ENCODE measurements at regions not wholly inside any gene's neighbourhood (a gene's known extent, or its start where the extent isn't known, plus 50 kb on each side); places are given as distances from the start of the nearest gene placed in this dataset.
"Not testable (repeated sequence)": the region's sequence is repeated elsewhere in the genome, so short reads cannot be mapped to it uniquely, and the experiment has no call there.

- peak; percentile 68 for DNase-seq
These were observed 212.0 kb downstream of the DEPDC1B start for GRCh38 chr5:60487885-60488442.

- DNase-seq = no peak
These were observed 212.5 kb downstream of the DEPDC1B start for GRCh38 chr5:60487476-60487875.

DNA sequence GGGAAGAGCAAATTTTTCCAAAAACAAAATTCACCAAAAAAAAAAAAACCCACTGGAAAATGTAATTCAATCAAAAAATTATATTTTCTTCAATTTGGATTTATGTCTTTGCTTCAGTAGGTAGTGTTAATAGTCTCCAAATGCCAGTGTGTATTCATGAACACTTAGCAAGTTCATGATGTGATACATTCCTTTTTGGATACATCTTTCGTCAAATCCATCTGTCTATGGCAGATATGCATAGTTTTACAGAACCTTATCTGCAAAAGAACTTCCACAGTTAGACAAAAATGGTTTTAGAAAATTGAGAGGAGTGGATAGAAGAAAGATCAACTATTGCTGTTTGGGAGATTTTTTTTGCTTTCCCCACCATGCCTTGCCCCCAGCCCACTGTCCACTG is 214.6 kb downstream of the DEPDC1B start:
- no peak for DNase-seq

DNA sequence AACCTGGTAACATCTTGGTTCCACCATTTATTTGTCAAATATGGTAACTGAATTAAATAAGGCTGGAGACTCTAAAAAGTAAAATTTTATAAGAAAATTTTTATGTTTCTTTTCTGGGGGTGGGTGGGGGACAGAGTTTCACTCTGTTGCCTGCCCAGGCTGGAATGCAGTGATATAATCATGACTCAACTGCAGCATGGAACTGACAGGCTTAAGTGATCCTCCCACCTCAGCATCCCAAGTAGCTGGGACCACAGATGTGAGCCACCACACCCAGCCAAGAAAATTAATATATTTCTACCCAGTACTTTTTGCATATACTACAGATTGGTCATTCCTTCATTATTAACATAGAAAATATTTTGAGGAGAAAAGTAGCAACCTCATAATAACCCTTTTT is 216.9 kb downstream of the DEPDC1B start:
- peak; percentile 39 for DNase-seq

GRCh38 chr5:60482301-60482700 is 217.7 kb downstream of the DEPDC1B start:
- DNase-seq = no peak

DNA sequence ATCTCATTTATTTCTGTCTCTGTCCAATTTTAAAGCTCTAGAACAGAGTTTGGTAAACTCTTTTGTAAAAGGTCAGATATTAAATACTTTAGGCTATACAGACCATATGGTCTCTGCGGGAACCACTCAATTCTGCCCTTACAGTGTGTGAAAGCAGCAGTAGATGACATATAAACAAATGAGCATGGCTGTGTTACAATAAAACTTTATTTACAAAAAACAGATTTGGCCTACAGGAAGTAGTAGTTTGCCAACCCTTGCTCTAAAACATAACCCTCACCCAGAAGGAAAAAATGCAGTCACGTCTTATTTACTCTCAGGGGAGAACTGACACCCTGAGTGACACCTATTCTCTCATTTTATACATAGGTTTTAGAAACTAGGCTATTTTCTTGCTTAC is 220.4 kb downstream of the DEPDC1B start:
- DNase-seq = no peak

GRCh38 chr5:60477849-60478248 is 222.1 kb downstream of the DEPDC1B start:
- DNase-seq = no peak

DNA sequence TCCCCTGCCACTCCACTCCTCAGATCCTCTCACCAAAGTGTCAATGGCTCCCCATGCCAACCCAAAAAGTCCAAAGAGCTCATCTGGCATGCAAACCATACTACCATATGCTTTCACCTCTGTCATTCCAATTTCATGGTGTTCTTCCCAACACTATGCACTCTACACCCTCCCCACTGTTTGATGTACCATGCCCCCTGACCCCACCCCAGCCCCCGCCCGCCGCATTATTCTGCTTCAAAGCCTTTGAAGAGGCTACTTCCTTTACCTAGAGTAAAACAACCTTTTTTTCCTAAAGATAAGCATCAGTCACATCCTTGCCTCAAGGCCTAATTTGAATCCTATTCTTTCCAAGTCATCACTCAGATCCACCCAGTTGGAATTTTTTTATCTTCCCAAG is 226.3 kb downstream of the DEPDC1B start:
- DNase-seq = no peak

DNA sequence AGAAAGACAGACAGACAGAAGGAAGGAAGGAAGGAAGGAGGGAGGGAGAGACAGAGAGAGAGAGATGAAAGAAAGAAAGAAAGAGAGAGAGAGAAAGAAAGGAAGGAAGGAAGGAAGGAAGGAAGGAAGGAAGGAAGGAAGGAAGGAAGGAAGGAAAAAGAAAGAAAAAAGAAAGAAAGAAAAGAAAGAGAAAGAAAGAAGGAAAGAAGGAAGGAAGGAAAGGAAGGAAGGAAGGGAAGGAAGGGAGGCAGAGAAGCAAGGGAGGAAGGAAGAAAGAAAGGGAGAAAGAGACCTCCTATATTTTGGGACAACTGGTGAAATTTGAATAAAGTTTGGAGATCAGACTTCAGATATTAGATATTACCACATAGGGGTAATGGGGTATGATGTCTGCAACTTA is 226.9 kb downstream of the DEPDC1B start:
- DNase-seq = not testable (repeated sequence)

GRCh38 chr5:60470881-60471280 is 229.1 kb downstream of the DEPDC1B start:
- no peak for DNase-seq

DNA sequence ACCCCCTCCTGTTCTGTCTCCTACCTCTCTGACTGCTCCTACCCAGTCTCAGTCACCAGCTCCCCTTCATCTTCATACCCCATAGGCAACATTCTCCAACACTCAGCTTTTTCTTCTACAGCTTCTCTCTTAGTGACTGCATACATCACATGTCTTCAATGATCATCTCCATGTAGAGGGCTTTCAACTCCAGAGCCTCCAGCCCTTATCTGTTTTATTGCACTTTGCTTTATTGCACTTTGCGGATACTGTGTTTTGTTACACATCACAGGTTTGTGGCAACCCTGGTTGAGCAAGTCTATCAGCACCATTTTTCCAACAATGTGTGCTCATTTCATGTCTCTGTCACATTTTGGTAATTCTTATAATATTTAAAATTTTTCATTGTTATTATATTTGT is 230.7 kb downstream of the DEPDC1B start:
- no peak for DNase-seq

DNA sequence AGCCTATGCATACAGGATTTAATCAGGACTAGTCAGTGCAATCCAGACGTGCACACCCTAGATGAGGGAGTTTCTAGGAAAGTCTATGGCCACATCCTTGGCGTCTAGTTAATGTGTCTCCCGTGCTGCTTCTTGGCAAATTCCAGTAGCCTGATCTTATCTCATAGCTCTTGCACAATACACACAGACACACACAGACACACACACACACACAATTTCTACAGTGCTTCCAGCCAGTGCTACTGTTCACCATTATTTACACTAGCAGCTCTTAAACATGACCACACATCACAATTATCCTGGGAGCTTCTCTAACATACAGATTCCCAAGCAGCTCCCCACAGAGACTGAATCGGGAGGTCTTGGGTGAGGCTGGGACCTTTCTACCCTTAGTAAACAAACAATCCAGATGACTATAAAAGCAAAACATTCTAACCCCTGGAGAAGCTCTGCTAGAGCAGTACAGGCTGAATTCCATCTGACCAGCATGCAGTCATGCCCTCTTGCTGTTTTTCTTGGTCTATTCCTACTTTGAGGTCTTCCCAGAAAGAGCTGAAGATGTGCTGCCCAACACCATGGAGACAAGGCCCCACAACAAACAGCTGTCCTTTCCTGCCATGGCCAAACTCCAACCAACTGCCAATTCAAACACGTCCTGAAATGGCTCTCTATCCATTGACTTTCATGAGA is 236.6 kb downstream of the DEPDC1B start:
- peak; percentile 30 for DNase-seq

- no peak for DNase-seq
These were observed 241.3 kb downstream of the DEPDC1B start for GRCh38 chr5:60458666-60459065.

DNA sequence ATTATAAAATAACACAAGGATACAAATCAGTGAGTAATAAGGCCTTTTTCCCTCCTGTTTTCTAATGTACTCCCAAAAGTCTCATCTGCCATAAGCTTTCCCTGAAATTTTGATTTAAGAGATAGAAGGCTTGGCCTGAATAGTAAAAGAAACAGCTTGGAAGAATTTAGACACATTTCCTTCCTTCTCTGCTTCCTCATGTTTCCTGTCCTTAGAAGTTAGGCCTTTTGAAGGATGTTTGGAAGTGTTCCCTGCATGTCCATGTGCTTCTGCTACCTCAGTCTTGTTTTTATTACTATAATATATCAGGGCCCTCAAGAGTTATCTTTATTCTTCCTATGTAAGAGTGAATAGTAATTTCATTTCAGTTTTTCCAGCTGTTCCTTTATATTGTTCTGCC is 242.7 kb downstream of the DEPDC1B start:
- no peak for DNase-seq

- DNase-seq = no peak
These were observed 244.4 kb downstream of the DEPDC1B start for GRCh38 chr5:60455589-60455988.

GRCh38 chr5:60454277-60454676 is 245.7 kb downstream of the DEPDC1B start:
- not testable (repeated sequence) for DNase-seq

DNA sequence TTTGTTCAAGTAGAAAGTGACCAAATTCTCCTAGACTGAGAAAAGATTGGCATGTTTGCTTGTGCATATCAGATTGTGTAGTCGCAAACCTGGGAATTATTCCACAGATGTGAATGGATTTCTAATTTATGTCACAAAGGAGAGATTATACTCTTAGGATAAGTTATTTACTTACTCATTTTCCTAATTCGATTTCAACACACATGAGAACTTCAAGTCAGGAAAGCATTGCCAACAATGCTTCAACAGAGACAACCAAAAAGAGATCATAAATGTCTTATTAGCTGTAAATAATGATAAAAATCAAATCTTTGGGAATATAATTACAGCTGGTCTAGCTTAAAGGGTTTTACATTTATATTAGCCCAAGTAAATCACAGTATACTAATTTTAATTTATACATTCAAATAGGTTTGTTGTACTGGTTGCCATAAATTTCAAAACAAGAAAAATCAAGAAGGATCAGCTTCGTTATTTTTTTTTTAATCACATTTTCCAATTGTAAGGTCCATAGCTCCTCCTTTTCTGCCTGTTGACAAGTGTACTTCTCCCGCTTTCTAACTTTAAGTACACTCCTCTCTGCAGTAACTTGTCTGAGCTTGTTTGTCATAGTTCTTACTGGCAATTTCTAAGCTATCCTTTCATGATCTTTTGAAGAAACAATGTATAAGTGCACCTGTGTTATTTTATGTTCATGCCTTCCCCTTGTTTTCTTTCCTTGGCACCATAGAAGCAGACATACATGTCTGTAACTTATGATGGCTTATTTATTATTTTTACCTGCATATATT is 246.6 kb downstream of the DEPDC1B start:
- no peak for DNase-seq

- no peak for DNase-seq
These were observed 251.4 kb downstream of the DEPDC1B start for GRCh38 chr5:60448600-60448999.

DNA sequence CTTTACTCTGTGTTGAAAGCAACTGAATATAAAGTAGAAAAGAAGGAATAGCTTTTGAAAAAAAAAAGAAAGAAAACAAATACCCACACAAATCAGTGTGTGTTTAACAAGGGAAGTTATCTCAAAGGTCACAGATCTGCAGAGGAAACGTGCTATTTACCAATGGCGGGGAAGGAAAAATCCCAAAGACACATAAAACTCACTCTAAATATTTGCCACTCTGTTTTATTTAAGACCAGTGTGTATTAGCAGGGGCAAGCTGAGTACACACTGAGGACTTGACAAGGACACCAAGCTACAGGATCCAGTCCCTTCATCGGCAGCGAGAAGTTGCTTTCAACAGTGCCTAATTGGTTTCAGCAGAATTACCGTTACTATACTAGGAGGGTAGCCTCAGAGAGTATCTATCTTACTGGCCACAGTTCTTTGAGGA is 252.5 kb downstream of the DEPDC1B start:
- no peak for DNase-seq

DNA sequence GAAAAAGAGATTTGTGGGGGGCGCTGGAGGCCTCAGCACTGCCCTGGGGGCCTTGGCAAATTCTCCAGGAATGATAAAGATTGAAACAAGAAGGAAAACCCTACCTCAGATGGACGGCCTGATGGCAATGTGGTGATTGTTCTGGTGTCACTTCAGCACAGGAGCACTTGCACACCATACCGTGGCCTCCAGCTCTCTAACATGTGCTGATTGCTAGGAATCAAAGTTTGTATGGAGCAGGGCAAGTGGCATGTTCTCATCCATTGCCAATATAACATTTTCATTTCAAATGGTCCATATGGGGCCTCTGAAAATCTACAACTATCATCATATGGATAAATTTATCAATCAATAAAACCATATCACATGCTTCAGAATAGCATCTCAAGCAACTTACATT is 253.0 kb downstream of the DEPDC1B start:
- DNase-seq = no peak

DNA sequence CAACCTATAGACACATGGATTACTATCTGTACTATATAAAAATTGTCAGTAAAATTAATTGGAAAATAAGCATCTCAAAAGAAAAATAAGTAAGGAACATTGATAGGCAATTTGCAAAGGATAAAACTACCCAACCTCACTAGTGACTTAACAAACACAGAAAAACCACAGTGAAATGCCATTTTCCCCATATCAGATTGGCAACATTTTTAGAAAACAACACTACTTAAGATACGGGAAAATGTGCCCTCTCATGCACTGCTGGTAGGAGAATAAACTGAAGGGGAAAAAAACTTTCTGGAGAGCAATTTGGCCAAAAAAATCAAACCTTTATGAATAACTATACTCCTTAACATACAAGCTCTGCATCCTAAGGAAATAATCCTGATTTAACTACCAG is 254.0 kb downstream of the DEPDC1B start:
- no peak for DNase-seq

GRCh38 chr5:60445427-60445826 is 254.5 kb downstream of the DEPDC1B start:
- no peak for DNase-seq

DNA sequence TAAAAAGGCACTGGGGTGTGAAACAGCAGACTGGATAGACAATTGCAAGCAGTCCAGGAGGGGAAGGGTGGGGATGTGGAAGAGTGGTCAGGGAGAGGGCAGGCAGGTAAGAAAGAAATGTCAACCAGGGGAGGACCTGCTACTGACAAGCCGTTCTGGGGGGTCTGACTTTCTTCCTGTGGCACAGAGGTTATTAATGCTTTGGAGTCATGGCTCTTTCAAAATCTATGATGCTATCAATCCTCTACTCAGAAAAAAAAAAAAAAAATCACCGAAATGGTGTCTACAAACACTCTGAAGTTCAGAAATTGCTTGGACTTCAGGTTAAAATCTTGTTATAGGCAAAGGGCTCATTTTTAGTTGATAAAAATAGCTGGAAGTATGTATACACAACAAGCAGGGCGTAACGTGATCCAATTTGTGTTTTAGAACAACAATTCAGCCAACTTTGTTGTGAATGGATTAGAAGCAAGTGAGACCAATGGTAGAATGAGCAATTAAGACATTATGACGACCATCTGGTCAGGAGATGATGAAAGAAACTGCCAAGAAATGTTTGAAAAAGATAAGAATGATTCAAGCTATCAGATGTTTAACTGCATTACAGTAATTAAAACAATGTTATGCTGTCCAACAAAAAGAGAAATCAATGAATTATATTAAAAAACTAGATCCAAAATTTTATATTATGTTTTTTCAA is 255.2 kb downstream of the DEPDC1B start:
- no peak for DNase-seq

GRCh38 chr5:60439552-60439951 is 260.4 kb downstream of the DEPDC1B start:
- no peak for DNase-seq

Measured in fibroblast of skin of right quadriceps (primary cell).